Brain microvascular endothelial cell (primary cell): ENCODE measurements at regions not wholly inside any gene's neighbourhood (a gene's known extent, or its start where the extent isn't known, plus 50 kb on each side); places are given as distances from the start of the nearest gene placed in this dataset.

ENCODE experiments used
- DNase-seq: peaks from one replicate; pipeline ENCODE4 v3.0.0-alpha.2; 2020
- H3K27ac ChIP-seq: fragments of 250-450 bp; sonication (Bioruptor Pico); 2 replicates; pipeline ENCODE4 v1.5.1; 2020; ENCODE audit warnings: mild to moderate bottlenecking, moderate library complexity
- H3K27me3 ChIP-seq: fragments of 250-450 bp; sonication (Bioruptor Pico); replicated peaks from 2 replicates; pipeline ENCODE4 v1.5.1; 2020; ENCODE audit warnings: mild to moderate bottlenecking
- H3K36me3 ChIP-seq: fragments of 250-450 bp; sonication (Bioruptor Pico); replicated peaks from 2 replicates; pipeline ENCODE4 v1.5.1; 2020; ENCODE audit warnings: mild to moderate bottlenecking
- H3K4me3 ChIP-seq: 2 replicates; pipeline ENCODE4 v1.5.1; 2011; ENCODE audit warnings: low read depth, mild to moderate bottlenecking, control low read depth, low read length, moderate library complexity
- CTCF ChIP-seq: IDR thresholded peaks from 2 replicates; pipeline ENCODE4 v1.5.1; 2011; ENCODE audit warnings: low read depth, mild to moderate bottlenecking, moderate library complexity, low read length, control low read depth, inconsistent platforms; ENCODE audit errors: missing control alignments
- in situ Hi-C: cut with HindIII; loops from 2 replicates; pipeline ENCODE4 v1.10.0; 2017; ENCODE audit warnings: low sequenced_read_pairs, low pct_ligation_motif_present

- in situ Hi-C loops = no loop called here
- no peak for DNase-seq
- Histone ChIP-seq H3K4me3 (no peak overlapping the region), H3K36me3 (no peaks in the 10 kb centered on the region), H3K27ac (no peak overlapping the region), H3K27me3 (no peaks in the 10 kb centered on the region)
- no peak for TF ChIP-seq CTCF
These were observed 1114.9 kb upstream of the C9orf72 start for GRCh38 chr9:28688172-28688571.

GRCh38 chr9:28692012-28692411, 1118.7 kb upstream of the C9orf72 start:
- in situ Hi-C loops = no loop called here
- no peaks in the 10 kb centered on the region for H3K36me3 ChIP-seq
- TF ChIP-seq CTCF = no peak
- H3K4me3 ChIP-seq = no peak overlapping the region
- no peak for DNase-seq
- H3K27me3 ChIP-seq = no peaks in the 10 kb centered on the region
- H3K27ac ChIP-seq = no peak overlapping the region

- Histone ChIP-seq H3K36me3 (no peaks in the 10 kb centered on the region), H3K4me3 (no peak overlapping the region), H3K27me3 (no peaks in the 10 kb centered on the region), H3K27ac (no peak overlapping the region)
- in situ Hi-C loops = no loop called here
- no peak for DNase-seq
- no peak for TF ChIP-seq CTCF
These were observed 1123.7 kb upstream of the C9orf72 start for GRCh38 chr9:28696960-28697359.

GRCh38 chr9:28699632-28700031, 1126.4 kb upstream of the C9orf72 start:
- H3K27me3 ChIP-seq = no peaks in the 10 kb centered on the region

GRCh38 chr9:28707616-28708015, 1134.3 kb upstream of the C9orf72 start:
- Histone ChIP-seq H3K4me3 (no peak overlapping the region), H3K36me3 (no peaks in the 10 kb centered on the region), H3K27ac (no peak overlapping the region), H3K27me3 (no peaks in the 10 kb centered on the region)
- TF ChIP-seq CTCF = no peak
- DNase-seq = no peak
- in situ Hi-C loops = no loop called here

More at GRCh38 chr9:28699632-28700031, 1126.4 kb upstream of the C9orf72 start:
- DNase-seq = no peak
- Histone ChIP-seq H3K4me3 (no peak overlapping the region), H3K27ac (no peak overlapping the region), H3K36me3 (no peaks in the 10 kb centered on the region)
- no peak for TF ChIP-seq CTCF
- in situ Hi-C loops = no loop called here

GRCh38 chr9:28714188-28714587, 1140.9 kb upstream of the C9orf72 start:
- no peaks in the 10 kb centered on the region for H3K36me3 ChIP-seq

More at GRCh38 chr9:28714188-28714587, 1140.9 kb upstream of the C9orf72 start:
- H3K27ac ChIP-seq = no peak overlapping the region
- H3K4me3 ChIP-seq = no peak overlapping the region
- H3K27me3 ChIP-seq = no peaks in the 10 kb centered on the region
- no peak for DNase-seq
- in situ Hi-C loops = no loop called here
- no peak for TF ChIP-seq CTCF
